IMR-90 (cell line): ENCODE measurements at regions not wholly inside any gene's neighbourhood (a gene's known extent, or its start where the extent isn't known, plus 50 kb on each side); places are given as distances from the start of the nearest gene placed in this dataset.

Experiments used
- ATAC-seq: fragments of 200-7000 bp; cut with Tn5 transposase; 2 replicates; pipeline ENCODE4 v1.9.1; 2020; ENCODE audit warnings: low read depth, mild to moderate bottlenecking, moderate library complexity
- BruUV-seq: library from RNA; stranded (reverse); fragments of 400-500 nt; replicated peaks from 2 replicates; lab custom pipeline; 2021; lab: Mats Ljungman, UMichigan
- CTCF ChIA-PET: fragments of 300-600 bp; formaldehyde crosslinking; extraction: SDS; loops from one replicate; lab custom pipeline; 2021; ENCODE audit warnings: antibody characterized with exemption; lab: Yijun Ruan, JAX
- POLR2A ChIA-PET: fragments of 300-600 bp; sonication (Branson Sonifier 250); formaldehyde crosslinking; loops from one replicate; lab custom pipeline; 2022; ENCODE audit warnings: antibody characterized with exemption; ENCODE audit not compliant: unreplicated experiment; lab: Charles Lee
- DNase-seq: peaks from one replicate; pipeline ENCODE4 v3.0.0; 2013
- H2AFZ ChIP-seq: replicated peaks from 2 replicates; pipeline ENCODE3; 2013; ENCODE audit warnings: low read length, mild to moderate bottlenecking; ENCODE audit not compliant: poor library complexity
- H2AK5ac ChIP-seq: 2 replicates; pipeline ENCODE4 v1.6.1; 2013; ENCODE audit warnings: low read depth, low read length, inconsistent platforms
- H2AK9ac ChIP-seq: replicated peaks from 2 replicates; pipeline ENCODE3; 2013; ENCODE audit warnings: mild to moderate bottlenecking, low read depth, low read length, moderate library complexity; ENCODE audit not compliant: poor library complexity
- H2BK120ac ChIP-seq: 2 replicates; pipeline ENCODE4 v1.6.1; 2013; ENCODE audit warnings: low read depth, low read length, inconsistent platforms
- H2BK15ac ChIP-seq: 3 replicates; pipeline ENCODE4 v1.6.1; 2013; ENCODE audit warnings: low read depth, low read length, inconsistent platforms
- H2BK20ac ChIP-seq: 2 replicates; pipeline ENCODE4 v1.6.1; 2013; ENCODE audit warnings: low read depth, mild to moderate bottlenecking, inconsistent platforms, low read length, moderate library complexity
- H2BK5ac ChIP-seq: 2 replicates; pipeline ENCODE4 v1.6.1; 2013; ENCODE audit warnings: mild to moderate bottlenecking, low read depth, low read length, inconsistent platforms; ENCODE audit not compliant: poor library complexity, severe bottlenecking
- H3K14ac ChIP-seq: replicated peaks from 2 replicates; pipeline ENCODE4 v1.6.1; 2013; ENCODE audit warnings: low read depth, low read length, inconsistent platforms
- H3K18ac ChIP-seq: 2 replicates; pipeline ENCODE4 v1.6.1; 2013; ENCODE audit warnings: low read depth, low read length, control low read depth
- H3K23ac ChIP-seq: 2 replicates; pipeline ENCODE4 v1.6.1; 2013; ENCODE audit warnings: low read depth, low read length, inconsistent platforms
- H3K27ac ChIP-seq: 2 replicates; pipeline ENCODE4 v1.5.1; 2013; ENCODE audit warnings: mild to moderate bottlenecking, control low read depth, low read length; ENCODE audit not compliant: insufficient read depth
- H3K27me3 ChIP-seq: 2 replicates; pipeline ENCODE4 v1.6.1; 2013; ENCODE audit warnings: low read length; ENCODE audit not compliant: control insufficient read depth, insufficient read depth
- H3K36me3 ChIP-seq: 2 replicates; pipeline ENCODE4 v1.6.1; 2013; ENCODE audit warnings: low read length, mixed read lengths; ENCODE audit not compliant: control insufficient read depth, insufficient read depth
- H3K4ac ChIP-seq: 2 replicates; pipeline ENCODE4 v1.6.1; 2013; ENCODE audit warnings: low read depth, low read length, inconsistent platforms
- H3K4me1 ChIP-seq: 2 replicates; pipeline ENCODE4 v1.6.1; 2013; ENCODE audit warnings: low read length, mixed read lengths; ENCODE audit not compliant: control insufficient read depth, insufficient read depth
- H3K4me2 ChIP-seq: 2 replicates; pipeline ENCODE4 v1.6.1; 2013; ENCODE audit warnings: low read depth, mild to moderate bottlenecking, control low read depth, low read length, moderate library complexity
- H3K4me3 ChIP-seq: 2 replicates; pipeline ENCODE4 v1.5.1; 2013; ENCODE audit warnings: low read depth, mild to moderate bottlenecking, control low read depth, low read length, moderate library complexity; ENCODE audit not compliant: insufficient read depth
- H3K56ac ChIP-seq: 2 replicates; pipeline ENCODE4 v1.6.1; 2013; ENCODE audit warnings: low read length, inconsistent platforms; ENCODE audit not compliant: insufficient read depth; ENCODE audit errors: extremely low read depth
- H3K79me1 ChIP-seq, 2 experiments: 2 replicates each; pipeline ENCODE4 v1.6.1; 2013; ENCODE audit warnings: low read length in 2 of 2, inconsistent platforms in 1 of 2, low read depth in 1 of 2
- H3K9ac ChIP-seq: 2 replicates; pipeline ENCODE4 v1.6.1; 2013; ENCODE audit warnings: low read depth, low read length, control low read depth
- H3K9me1 ChIP-seq: 2 replicates; pipeline ENCODE4 v1.6.1; 2013; ENCODE audit warnings: low read length, inconsistent platforms; ENCODE audit not compliant: insufficient read depth
- H3K9me3 ChIP-seq: 2 replicates; pipeline ENCODE4 v1.6.1; 2013; ENCODE audit warnings: low read length; ENCODE audit not compliant: control insufficient read depth, insufficient read depth
- H4K20me1 ChIP-seq: 2 replicates; pipeline ENCODE4 v1.6.1; 2013; ENCODE audit warnings: low read length, inconsistent platforms; ENCODE audit not compliant: insufficient read depth
- H4K5ac ChIP-seq: 2 replicates; pipeline ENCODE4 v1.6.1; 2013; ENCODE audit warnings: mild to moderate bottlenecking, low read depth, low read length, control low read depth
- H4K8ac ChIP-seq, 2 experiments: 2 replicates each; pipeline ENCODE4 v1.6.1; 2013; ENCODE audit warnings: low read depth in 2 of 2, low read length in 2 of 2, control low read depth in 1 of 2, inconsistent platforms in 1 of 2
- H4K91ac ChIP-seq: 2 replicates; pipeline ENCODE4 v1.6.1; 2013; ENCODE audit warnings: low read depth, low read length, inconsistent platforms; ENCODE audit not compliant: insufficient read depth
- CHD1 ChIP-seq: IDR thresholded peaks from 2 replicates; pipeline ENCODE4 v1.6.1; 2012; ENCODE audit warnings: low read depth, low read length, improper control_type of control experiment
- WGBS, 2 experiments: methylation state at CpG; one replicate each; pipeline versions ENCODE4 v1.1.5 to v1.1.7; 2013; ENCODE audit warnings: missing lambda C conversion rate in 2 of 2; ENCODE audit not compliant: insufficient read length in 1 of 2; ENCODE audit errors: extremely low coverage in 2 of 2; 5-methylcytosine and 5-hydroxymethylcytosine counted together
- dilution Hi-C: fragments of 300-500 bp; cut with HindIII; formaldehyde crosslinking; loops from one replicate; pipeline ENCODE4 v1.14.3; 2018; ENCODE audit warnings: low sequenced_read_pairs; ENCODE audit not compliant: unreplicated experiment
- in situ Hi-C: fragments of 300-500 bp; cut with MboI; formaldehyde crosslinking; loops from 3 replicates; pipeline ENCODE4 v1.14.3; 2019; ENCODE audit warnings: low sequenced_read_pairs, inconsistent platforms, mixed read lengths
- intact Hi-C: fragments of 100-400 bp; cut with micrococcal nuclease; formaldehyde crosslinking; loops from 2 replicates; pipeline ENCODE4 v1.10.0; 2022

DNA sequence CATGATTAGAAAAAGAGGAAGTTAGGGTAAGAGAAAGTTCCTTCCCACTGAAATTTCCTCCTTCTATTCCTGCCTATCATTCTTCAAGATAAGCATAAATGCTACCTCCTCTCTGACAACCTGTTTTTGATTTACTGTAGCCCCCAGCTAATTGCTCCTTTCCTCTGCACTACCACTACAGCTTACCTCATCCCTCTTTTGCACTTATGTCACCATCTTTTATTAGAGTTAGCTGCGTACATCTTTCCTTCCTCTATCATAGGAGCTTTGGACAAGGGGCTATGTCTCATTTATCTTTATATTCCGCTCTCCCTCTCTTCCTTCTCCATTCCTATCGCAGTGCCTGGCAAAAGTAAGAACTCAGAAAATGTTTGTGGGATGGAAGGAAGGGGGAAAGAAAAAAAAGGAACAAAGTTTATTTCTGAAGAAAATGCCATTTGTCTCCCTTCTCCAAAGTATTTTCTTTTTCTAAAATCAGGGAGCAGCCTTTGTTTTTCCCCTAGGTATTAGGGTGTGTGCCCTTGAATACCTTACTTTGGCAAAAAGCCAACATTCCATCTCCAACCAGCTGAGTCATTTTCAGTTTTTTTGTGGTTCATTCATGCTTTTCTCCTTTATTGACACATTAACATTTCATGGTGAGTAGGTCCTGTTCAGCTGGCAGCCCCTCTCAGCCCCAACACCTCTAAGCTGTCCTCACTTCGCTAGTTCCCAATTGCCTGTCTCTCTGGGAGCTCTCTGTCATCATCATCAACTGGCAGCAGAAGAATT lies 87.6 kb upstream of the SOX2 start:
- Histone ChIP-seq H4K91ac (no peak overlapping the region), H3K79me1 (no peaks in the 10 kb centered on the region), H2BK120ac (no peak overlapping the region), H3K27me3 (no peaks in the 10 kb centered on the region), H3K9me1 (no peaks in the 10 kb centered on the region), H4K5ac (no peak overlapping the region), H3K4ac (no peak overlapping the region), H3K27ac (no peak overlapping the region), H2BK20ac (no peak overlapping the region), H2BK5ac (no peak overlapping the region), H2AFZ (no peak overlapping the region), H3K56ac (no peak overlapping the region), H3K18ac (no peak overlapping the region), H3K9me3 (peaks cover 2% of the 10 kb centered on the region; the same call in 1 of the 2 replicates), H2AK9ac (no peak overlapping the region), H2BK15ac (no peak overlapping the region), H3K36me3 (no peaks in the 10 kb centered on the region), H4K8ac (no peak overlapping the region), H3K14ac (no peak overlapping the region), H3K4me3 (no peak overlapping the region), H3K4me2 (no peak overlapping the region), H4K20me1 (no peaks in the 10 kb centered on the region), H2AK5ac (no peak overlapping the region), H3K23ac (no peak overlapping the region), H3K9ac (no peak overlapping the region), H3K4me1 (no peaks in the 10 kb centered on the region)
- no CpG with 5 or more reads among the region's 4 CpGs for WGBS, 2 experiments
- no peak for TF ChIP-seq CHD1
- CTCF ChIA-PET: no interaction called here
- BruUV-seq: no TSS peak
- ATAC-seq: no peak
- intact Hi-C loops (no loop called here), dilution Hi-C loops (no loop called here), in situ Hi-C loops (no loop called here)
- POLR2A ChIA-PET: no interaction called here
- no peak for DNase-seq
